Trophoblast cell (in vitro differentiated cells and primary cell): ENCODE measurements at regions not wholly inside any gene's neighbourhood (a gene's known extent, or its start where the extent isn't known, plus 50 kb on each side); places are given as distances from the start of the nearest gene placed in this dataset.
A peak's percentile ranks its signal among the peaks of the same experiment; 100 is the strongest.

ENCODE experiments used
- DNase-seq, 2 donors: peaks; one replicate each; pipeline ENCODE4 v3.0.0-alpha.2; 2016
- H2AFZ ChIP-seq: 2 replicates; pipeline ENCODE4 v1.6.1; 2013; ENCODE audit warnings: low read length, moderate library complexity, mild to moderate bottlenecking; ENCODE audit not compliant: insufficient read depth, poor library complexity
- H2AK5ac ChIP-seq: 2 replicates; pipeline ENCODE4 v1.6.1; 2013; ENCODE audit warnings: mild to moderate bottlenecking, low read length
- H2BK120ac ChIP-seq: 2 replicates; pipeline ENCODE4 v1.6.1; 2013; ENCODE audit warnings: low read length, mild to moderate bottlenecking, moderate library complexity; ENCODE audit not compliant: insufficient read depth, poor library complexity
- H2BK12ac ChIP-seq: 2 replicates; pipeline ENCODE4 v1.6.1; 2013; ENCODE audit warnings: mild to moderate bottlenecking, low read length, moderate library complexity
- H2BK5ac ChIP-seq: 2 replicates; pipeline ENCODE4 v1.6.1; 2013; ENCODE audit warnings: low read length, low read depth, moderate library complexity, mild to moderate bottlenecking; ENCODE audit not compliant: poor library complexity
- H3K14ac ChIP-seq: 2 replicates; pipeline ENCODE4 v1.6.1; 2013; ENCODE audit warnings: mild to moderate bottlenecking, low read length
- H3K18ac ChIP-seq: 2 replicates; pipeline ENCODE4 v1.6.1; 2013; ENCODE audit warnings: mild to moderate bottlenecking, low read length
- H3K23ac ChIP-seq: 2 replicates; pipeline ENCODE4 v1.6.1; 2013; ENCODE audit warnings: low read length
- H3K27ac ChIP-seq: 2 replicates; pipeline ENCODE4 v1.5.1; 2013; ENCODE audit warnings: low read depth, mild to moderate bottlenecking, inconsistent platforms, low read length, moderate library complexity
- H3K27me3 ChIP-seq: 2 replicates; pipeline ENCODE4 v1.6.1; 2013; ENCODE audit warnings: inconsistent platforms, mild to moderate bottlenecking, low read length, moderate library complexity; ENCODE audit not compliant: insufficient read depth
- H3K36me3 ChIP-seq, 2 experiments: 1 replicate in 1 of 2; 2 replicates in 1 of 2; pipeline ENCODE4 v1.6.1; 2013; ENCODE audit warnings: low read length in 2 of 2, mild to moderate bottlenecking in 2 of 2, moderate library complexity in 1 of 2; ENCODE audit not compliant: insufficient read depth in 2 of 2, control insufficient read depth in 1 of 2
- H3K4ac ChIP-seq: 2 replicates; pipeline ENCODE4 v1.6.1; 2013; ENCODE audit warnings: low read depth, mild to moderate bottlenecking, low read length, moderate library complexity
- H3K4me1 ChIP-seq, 2 experiments: 1 replicate in 1 of 2; 2 replicates in 1 of 2; pipeline ENCODE4 v1.6.1; 2013; ENCODE audit warnings: low read length in 2 of 2, mild to moderate bottlenecking in 2 of 2, moderate library complexity in 1 of 2; ENCODE audit not compliant: insufficient read depth in 2 of 2, control insufficient read depth in 1 of 2
- H3K4me2 ChIP-seq: 2 replicates; pipeline ENCODE4 v1.6.1; 2013; ENCODE audit warnings: inconsistent platforms, mild to moderate bottlenecking, low read length, moderate library complexity
- H3K4me3 ChIP-seq: 2 replicates; pipeline ENCODE4 v1.5.1; 2013; ENCODE audit warnings: mild to moderate bottlenecking, low read depth, low read length, inconsistent platforms
- H3K79me1 ChIP-seq: one replicate; pipeline ENCODE4 v1.6.1; 2013; ENCODE audit warnings: low read length
- H3K79me2 ChIP-seq: 2 replicates; pipeline ENCODE4 v1.6.1; 2013; ENCODE audit warnings: low read length, mild to moderate bottlenecking; ENCODE audit not compliant: control insufficient read depth, insufficient read depth, poor library complexity
- H3K9ac ChIP-seq: 2 replicates; pipeline ENCODE4 v1.6.1; 2013; ENCODE audit warnings: mild to moderate bottlenecking, low read length
- H3K9me3 ChIP-seq: 2 replicates; pipeline ENCODE4 v1.6.1; 2013; ENCODE audit warnings: low read depth, mild to moderate bottlenecking, control low read depth, inconsistent platforms, low read length; ENCODE audit not compliant: insufficient read depth
- H4K12ac ChIP-seq: 2 replicates; pipeline ENCODE4 v1.6.1; 2013; ENCODE audit warnings: low read depth, mild to moderate bottlenecking, low read length, moderate library complexity
- H4K8ac ChIP-seq: 2 replicates; pipeline ENCODE4 v1.6.1; 2013; ENCODE audit warnings: low read depth, mild to moderate bottlenecking, low read length, moderate library complexity
- H4K91ac ChIP-seq: one replicate; pipeline ENCODE4 v1.6.1; 2013; ENCODE audit warnings: low read depth, mild to moderate bottlenecking, low read length, moderate library complexity
- WGBS: extraction: QIAGEN DNeasy Blood & Tissue Kit; methylation state at CpG from one replicate; pipeline ENCODE4 v1.1.7; 2013; ENCODE audit warnings: missing lambda C conversion rate; ENCODE audit not compliant: insufficient read length, insufficient coverage; ENCODE audit errors: extremely low coverage; 5-methylcytosine and 5-hydroxymethylcytosine counted together

DNA sequence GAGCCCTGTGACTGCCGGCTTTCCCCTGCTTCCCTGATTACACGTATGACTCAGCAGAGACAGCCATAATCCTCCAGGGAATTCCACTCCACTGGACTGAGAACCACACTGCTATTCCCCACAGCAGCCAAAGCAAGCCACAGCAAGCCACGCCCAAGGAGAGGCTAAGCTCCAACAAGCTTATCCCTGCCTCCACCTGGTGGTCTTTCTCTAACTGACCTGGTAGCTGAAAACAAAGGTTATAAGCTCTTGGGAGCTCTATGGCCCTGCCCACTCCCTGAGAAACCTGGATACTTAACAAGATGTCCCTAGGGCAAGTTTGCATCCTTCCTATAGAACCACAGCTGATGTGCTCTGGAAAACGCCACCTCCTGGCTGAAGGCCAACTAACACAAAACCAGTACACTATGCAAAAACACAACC, 613.7 kb upstream of the CDH18 start:
- no peak overlapping the region for H3K18ac ChIP-seq
- no peak overlapping the region for H2AFZ ChIP-seq
- H3K14ac ChIP-seq: no peak overlapping the region
- H3K9me3 ChIP-seq: no peaks in the 10 kb centered on the region
- no peaks in the 10 kb centered on the region for H3K79me1 ChIP-seq
- H3K23ac ChIP-seq: no peak overlapping the region
- H2AK5ac ChIP-seq: no peak overlapping the region
- H3K79me2 ChIP-seq: no peaks in the 10 kb centered on the region
- H2BK120ac ChIP-seq: no peak overlapping the region
- H3K27ac ChIP-seq: no peak overlapping the region
- H4K8ac ChIP-seq: no peak overlapping the region
- no peak for DNase-seq
- no peak overlapping the region for H2BK12ac ChIP-seq
- H3K4ac ChIP-seq: no peak overlapping the region
- H3K4me1 ChIP-seq: no peaks in the 10 kb centered on the region
- H3K9ac ChIP-seq: no peak overlapping the region
- no peaks in the 10 kb centered on the region for H3K27me3 ChIP-seq
- no peak overlapping the region for H2BK5ac ChIP-seq
- no CpG with 5 or more reads among the region's 4 CpGs for WGBS
- no peak overlapping the region for H3K4me3 ChIP-seq
- H3K36me3 ChIP-seq: no peaks in the 10 kb centered on the region
- H4K91ac ChIP-seq: no peak overlapping the region
- H4K12ac ChIP-seq: no peak overlapping the region
- no peak overlapping the region for H3K4me2 ChIP-seq

DNA sequence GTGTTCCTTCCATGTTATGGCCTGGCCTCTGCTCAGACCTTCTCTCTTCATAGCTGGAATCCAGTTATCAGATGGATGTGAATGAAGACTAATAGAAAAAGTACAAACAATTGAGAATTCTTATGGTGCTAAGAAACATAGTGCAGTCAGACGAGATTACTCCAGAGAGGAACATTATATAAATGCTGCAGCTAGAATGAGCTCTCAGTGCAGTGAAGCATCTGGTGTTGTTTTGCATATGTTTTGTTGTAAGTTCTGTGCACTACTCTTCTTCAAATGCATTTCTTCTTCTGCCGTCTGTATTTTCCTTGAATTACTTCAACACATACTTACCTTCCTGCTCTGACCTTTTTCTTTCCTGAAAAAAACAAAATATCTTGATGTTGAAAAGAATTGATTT, 602.4 kb upstream of the CDH18 start:
- no peak overlapping the region for H2AFZ ChIP-seq
- H3K23ac ChIP-seq: no peak overlapping the region
- H2BK5ac ChIP-seq: no peak overlapping the region
- H3K9me3 ChIP-seq: no peaks in the 10 kb centered on the region
- no peak overlapping the region for H3K4me3 ChIP-seq
- no peak overlapping the region for H3K14ac ChIP-seq
- no peaks in the 10 kb centered on the region for H3K4me1 ChIP-seq
- H3K27ac ChIP-seq: no peak overlapping the region
- H3K79me1 ChIP-seq: no peaks in the 10 kb centered on the region
- no peak overlapping the region for H4K8ac ChIP-seq
- H3K4me2 ChIP-seq: no peak overlapping the region
- H3K9ac ChIP-seq: no peak overlapping the region
- H2AK5ac ChIP-seq: no peak overlapping the region
- no peak overlapping the region for H4K91ac ChIP-seq
- H3K27me3 ChIP-seq: no peaks in the 10 kb centered on the region
- no peak overlapping the region for H2BK12ac ChIP-seq
- H4K12ac ChIP-seq: no peak overlapping the region
- H3K36me3 ChIP-seq: no peaks in the 10 kb centered on the region
- WGBS: no CpG with 5 or more reads among the region's 2 CpGs
- no peak overlapping the region for H2BK120ac ChIP-seq
- no peaks in the 10 kb centered on the region for H3K79me2 ChIP-seq
- H3K4ac ChIP-seq: no peak overlapping the region
- no peak overlapping the region for H3K18ac ChIP-seq
- DNase-seq: no peak

DNA sequence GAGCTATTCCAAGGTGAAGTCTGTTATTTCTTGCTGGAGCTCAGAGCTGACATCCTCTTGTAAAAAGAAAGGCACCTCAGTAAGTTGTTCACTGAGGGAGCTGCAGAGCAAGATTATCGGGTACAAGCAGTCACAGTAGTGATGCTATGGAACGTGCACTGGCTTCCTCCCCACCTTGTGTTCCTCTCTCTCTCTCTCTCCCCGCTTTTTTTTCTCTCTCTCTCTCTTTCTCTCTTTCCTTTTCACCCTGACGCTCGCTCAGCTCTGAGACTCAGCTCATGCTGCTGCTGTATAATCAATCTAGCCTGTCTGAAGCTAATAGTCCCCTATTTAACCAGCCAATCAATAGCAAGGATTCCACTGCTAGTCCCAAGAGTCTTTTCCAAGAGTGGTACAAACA, 587.6 kb upstream of the CDH18 start:
- no peak overlapping the region for H2AFZ ChIP-seq
- no peak overlapping the region for H2AK5ac ChIP-seq
- no peak overlapping the region for H3K27ac ChIP-seq
- no peaks in the 10 kb centered on the region for H3K79me1 ChIP-seq
- DNase-seq: no peak
- H3K36me3 ChIP-seq: no peaks in the 10 kb centered on the region
- no peak overlapping the region for H4K12ac ChIP-seq
- no peak overlapping the region for H3K9ac ChIP-seq
- H3K79me2 ChIP-seq: no peaks in the 10 kb centered on the region
- H3K4me3 ChIP-seq: no peak overlapping the region
- no CpG with 5 or more reads among the region's 5 CpGs for WGBS
- no peak overlapping the region for H4K8ac ChIP-seq
- H3K4ac ChIP-seq: no peak overlapping the region
- no peaks in the 10 kb centered on the region for H3K27me3 ChIP-seq
- no peak overlapping the region for H3K4me2 ChIP-seq
- no peaks in the 10 kb centered on the region for H3K4me1 ChIP-seq
- H4K91ac ChIP-seq: no peak overlapping the region
- no peak overlapping the region for H2BK120ac ChIP-seq
- H3K9me3 ChIP-seq: no peaks in the 10 kb centered on the region
- H3K18ac ChIP-seq: no peak overlapping the region
- no peak overlapping the region for H2BK5ac ChIP-seq
- no peak overlapping the region for H2BK12ac ChIP-seq
- no peak overlapping the region for H3K14ac ChIP-seq
- no peak overlapping the region for H3K23ac ChIP-seq

DNA sequence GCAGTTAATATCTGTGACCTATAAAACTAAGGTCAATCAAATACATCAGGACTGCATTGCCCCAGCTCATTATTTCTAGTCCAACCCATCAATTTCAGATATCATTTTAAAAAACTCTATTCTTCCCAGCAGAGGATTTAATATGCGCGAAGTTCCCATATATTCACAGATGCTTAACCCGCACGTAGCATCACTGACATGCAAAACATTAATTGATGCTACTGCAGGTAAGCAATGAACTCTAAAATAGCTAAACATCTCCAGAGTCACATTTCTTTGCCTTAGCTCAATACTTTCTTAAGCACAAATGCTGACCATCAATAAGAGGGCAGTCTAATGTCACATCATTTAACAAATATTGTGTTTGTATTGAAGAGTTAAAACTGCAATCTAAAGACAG, 586.6 kb upstream of the CDH18 start:
- Histone ChIP-seq H3K27me3 (no peaks in the 10 kb centered on the region), H3K36me3 (no peaks in the 10 kb centered on the region), H3K18ac (no peak overlapping the region), H3K9ac (no peak overlapping the region), H4K12ac (no peak overlapping the region), H3K14ac (no peak overlapping the region), H3K23ac (no peak overlapping the region), H3K9me3 (no peaks in the 10 kb centered on the region), H2BK12ac (no peak overlapping the region), H4K8ac (no peak overlapping the region), H3K4me3 (no peak overlapping the region), H2AFZ (no peak overlapping the region), H3K4me1 (no peaks in the 10 kb centered on the region), H4K91ac (no peak overlapping the region), H2BK5ac (no peak overlapping the region), H3K4ac (no peak overlapping the region), H3K79me2 (no peaks in the 10 kb centered on the region), H2BK120ac (no peak overlapping the region), H3K4me2 (no peak overlapping the region), H3K79me1 (no peaks in the 10 kb centered on the region), H2AK5ac (no peak overlapping the region), H3K27ac (no peak overlapping the region)
- no peak for DNase-seq
- WGBS: no CpG with 5 or more reads among the region's 4 CpGs

DNA sequence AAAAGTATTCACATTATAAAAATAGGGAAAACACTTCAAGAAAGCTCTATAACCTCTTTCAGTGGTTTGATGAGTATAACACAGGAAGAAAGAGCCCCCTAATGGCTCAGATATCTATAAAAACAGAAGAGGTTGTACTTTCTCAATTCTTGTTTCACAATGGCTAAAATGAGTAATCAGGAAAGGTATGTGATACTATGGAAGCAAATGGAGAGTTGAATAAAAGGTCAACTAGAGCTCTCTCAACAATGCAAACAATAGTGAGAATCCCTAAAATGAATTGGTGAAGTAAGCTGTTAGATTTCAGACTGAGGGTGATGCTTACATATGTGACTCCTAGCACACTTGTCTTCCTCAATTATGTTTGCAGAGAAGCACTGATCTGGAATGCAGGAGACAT, 584.6 kb upstream of the CDH18 start:
- Histone ChIP-seq H3K27ac (no peak overlapping the region), H3K9me3 (no peaks in the 10 kb centered on the region), H2AK5ac (no peak overlapping the region), H2BK12ac (no peak overlapping the region), H3K9ac (no peak overlapping the region), H4K8ac (no peak overlapping the region), H3K79me1 (no peaks in the 10 kb centered on the region), H3K14ac (no peak overlapping the region), H2BK5ac (no peak overlapping the region), H3K4me2 (no peak overlapping the region), H3K27me3 (no peaks in the 10 kb centered on the region), H3K23ac (no peak overlapping the region), H3K36me3 (no peaks in the 10 kb centered on the region), H3K18ac (no peak overlapping the region), H3K4me1 (no peaks in the 10 kb centered on the region), H2BK120ac (no peak overlapping the region), H3K4me3 (no peak overlapping the region), H4K12ac (no peak overlapping the region), H3K4ac (no peak overlapping the region), H3K79me2 (no peaks in the 10 kb centered on the region), H2AFZ (no peak overlapping the region), H4K91ac (no peak overlapping the region)
- peak in 1 of 2 donors; percentile 3 for DNase-seq
